ENCODE measurements at regions not wholly inside any gene's neighbourhood (a gene's known extent, or its start where the extent isn't known, plus 50 kb on each side); places are given as distances from the start of the nearest gene placed in this dataset.
"Not testable (repeated sequence)": the region's sequence is repeated elsewhere in the genome, so short reads cannot be mapped to it uniquely, and the experiment has no call there.

GRCh38 chr13:78499802-78500201 is 103.5 kb downstream of the POU4F1 start:
- no peaks in the 10 kb centered on the region for H3K36me3 ChIP-seq
- DNase-seq (ENCODE audit: low spot score) = no peak
- no peak for TF ChIP-seq CTCF (IDR thresholded peaks at IDR 0.05)
- H3K4me3 ChIP-seq = no peak overlapping the region
- no peaks in the 10 kb centered on the region for H3K9me3 ChIP-seq
- H3K27ac ChIP-seq = no peak overlapping the region
- H3K27me3 ChIP-seq (replicated peaks; ENCODE audit: insufficient read depth) = no peaks in the 10 kb centered on the region
- no peak for ATAC-seq (ENCODE audit: insufficient number of reproducible peaks, low FRiP score, low read depth)
- no peaks in the 10 kb centered on the region for H3K4me1 ChIP-seq (ENCODE audit: control insufficient read depth in 1 of 2, low read depth in 2 of 2)

GRCh38 chr13:78497702-78498355 is 105.5 kb downstream of the POU4F1 start:
- Histone ChIP-seq H3K4me1 (ENCODE audit: control insufficient read depth in 1 of 2, low read depth in 2 of 2) (no peaks in the 10 kb centered on the region), H3K4me3 (no peak overlapping the region), H3K27me3 (replicated peaks; ENCODE audit: insufficient read depth) (no peaks in the 10 kb centered on the region), H3K9me3 (no peaks in the 10 kb centered on the region), H3K36me3 (no peaks in the 10 kb centered on the region), H3K27ac (no peak overlapping the region)
- no peak for TF ChIP-seq CTCF (IDR thresholded peaks at IDR 0.05)
- DNase-seq (ENCODE audit: low spot score) (no peak), ATAC-seq (ENCODE audit: insufficient number of reproducible peaks, low FRiP score, low read depth) (no peak)

- Histone ChIP-seq H3K4me1 (ENCODE audit: control insufficient read depth in 1 of 2, low read depth in 2 of 2) (no peaks in the 10 kb centered on the region), H3K4me3 (no peak overlapping the region), H3K36me3 (no peaks in the 10 kb centered on the region), H3K9me3 (no peaks in the 10 kb centered on the region), H3K27me3 (replicated peaks; ENCODE audit: insufficient read depth) (no peaks in the 10 kb centered on the region), H3K27ac (no peak overlapping the region)
- no peak for ATAC-seq (ENCODE audit: insufficient number of reproducible peaks, low FRiP score, low read depth)
- TF ChIP-seq CTCF (IDR thresholded peaks at IDR 0.05) = no peak
- no peak for DNase-seq (ENCODE audit: low spot score)
These were observed 111.4 kb downstream of the POU4F1 start for GRCh38 chr13:78491978-78492377.

DNA sequence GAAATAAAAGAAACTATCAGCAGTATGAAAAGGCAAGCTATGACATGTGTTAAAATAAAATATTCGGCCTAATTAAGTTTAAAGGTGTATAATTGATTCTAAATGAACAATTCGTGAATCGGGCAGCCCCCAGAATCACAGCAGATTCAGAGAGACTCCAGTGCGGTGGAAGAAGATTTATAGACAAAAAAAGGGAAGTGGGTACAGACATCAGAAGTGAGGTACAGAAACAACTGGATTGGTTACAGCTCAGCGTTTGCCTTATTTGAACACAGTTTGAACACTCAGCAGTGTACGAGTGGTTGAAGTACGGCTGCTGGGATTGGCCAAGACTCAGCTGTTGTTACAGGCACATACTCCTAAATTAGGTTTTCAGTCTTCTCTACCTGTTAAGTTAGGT is 113.1 kb downstream of the POU4F1 start:
- not testable (repeated sequence) for DNase-seq (ENCODE audit: low spot score); H3K36me3 ChIP-seq; H3K9me3 ChIP-seq; ATAC-seq (ENCODE audit: insufficient number of reproducible peaks, low FRiP score, low read depth); H3K4me3 ChIP-seq; H3K27ac ChIP-seq; H3K27me3 ChIP-seq (replicated peaks; ENCODE audit: insufficient read depth); H3K4me1 ChIP-seq (ENCODE audit: control insufficient read depth in 1 of 2, low read depth in 2 of 2)

DNA sequence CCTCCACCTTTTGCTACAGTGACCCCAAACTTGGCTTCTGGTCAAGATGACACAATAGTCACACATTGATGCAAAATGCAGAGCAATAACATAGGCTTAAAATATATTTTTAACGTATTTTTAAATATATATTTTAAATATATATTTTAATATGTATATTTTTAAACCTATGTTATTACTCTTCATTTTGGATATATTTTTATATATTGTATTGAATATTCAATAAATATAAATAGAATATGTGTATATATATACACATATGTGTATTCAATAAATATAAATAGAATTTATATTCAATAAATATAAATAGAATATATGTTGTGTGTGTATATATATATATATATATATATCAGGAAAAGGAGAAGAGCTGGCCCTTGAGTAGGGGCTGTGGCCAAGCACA is 115.6 kb downstream of the POU4F1 start:
- no peak for TF ChIP-seq CTCF (IDR thresholded peaks at IDR 0.05)
- H3K4me3 ChIP-seq = no peak overlapping the region
- H3K27ac ChIP-seq = no peak overlapping the region
- H3K27me3 ChIP-seq (replicated peaks; ENCODE audit: insufficient read depth) = no peaks in the 10 kb centered on the region
- H3K36me3 ChIP-seq = no peaks in the 10 kb centered on the region
- ATAC-seq (ENCODE audit: insufficient number of reproducible peaks, low FRiP score, low read depth) (no peak), DNase-seq (ENCODE audit: low spot score) (no peak)
- H3K9me3 ChIP-seq = no peaks in the 10 kb centered on the region
- H3K4me1 ChIP-seq (ENCODE audit: control insufficient read depth in 1 of 2, low read depth in 2 of 2) = no peaks in the 10 kb centered on the region

- Histone ChIP-seq H3K36me3 (no peaks in the 10 kb centered on the region), H3K27me3 (replicated peaks; ENCODE audit: insufficient read depth) (no peaks in the 10 kb centered on the region), H3K4me1 (ENCODE audit: control insufficient read depth in 1 of 2, low read depth in 2 of 2) (no peaks in the 10 kb centered on the region), H3K4me3 (no peak overlapping the region), H3K9me3 (no peaks in the 10 kb centered on the region), H3K27ac (no peak overlapping the region)
- ATAC-seq (ENCODE audit: insufficient number of reproducible peaks, low FRiP score, low read depth) = no peak
- DNase-seq (ENCODE audit: low spot score) = no peak
- no peak for TF ChIP-seq CTCF (IDR thresholded peaks at IDR 0.05)
These were observed 117.5 kb downstream of the POU4F1 start for GRCh38 chr13:78485803-78486202.
